ENCODE measurements at regions not wholly inside any gene's neighbourhood (a gene's known extent, or its start where the extent isn't known, plus 50 kb on each side); places are given as distances from the start of the nearest gene placed in this dataset.

DNA sequence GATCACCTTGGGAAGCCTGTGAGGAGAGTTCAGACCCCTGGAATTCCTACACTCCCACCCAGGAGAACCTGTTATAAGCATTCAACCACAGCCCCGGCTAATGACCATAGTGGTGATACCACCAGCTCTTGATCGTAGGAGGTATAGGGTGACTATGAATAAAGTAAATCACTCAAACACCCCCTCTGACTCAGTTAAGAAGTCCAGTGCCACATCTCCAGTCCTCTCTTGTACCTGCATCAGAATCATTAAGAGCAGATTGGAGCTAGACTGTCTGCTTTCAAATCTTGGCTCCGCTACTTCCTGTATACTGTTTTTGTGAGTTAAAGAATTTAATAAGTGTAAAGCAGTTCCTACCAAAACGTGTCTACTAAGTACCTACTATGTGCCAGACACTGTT, 565.1 kb upstream of the DIPK2B start:
- TF ChIP-seq, protein P1, sequence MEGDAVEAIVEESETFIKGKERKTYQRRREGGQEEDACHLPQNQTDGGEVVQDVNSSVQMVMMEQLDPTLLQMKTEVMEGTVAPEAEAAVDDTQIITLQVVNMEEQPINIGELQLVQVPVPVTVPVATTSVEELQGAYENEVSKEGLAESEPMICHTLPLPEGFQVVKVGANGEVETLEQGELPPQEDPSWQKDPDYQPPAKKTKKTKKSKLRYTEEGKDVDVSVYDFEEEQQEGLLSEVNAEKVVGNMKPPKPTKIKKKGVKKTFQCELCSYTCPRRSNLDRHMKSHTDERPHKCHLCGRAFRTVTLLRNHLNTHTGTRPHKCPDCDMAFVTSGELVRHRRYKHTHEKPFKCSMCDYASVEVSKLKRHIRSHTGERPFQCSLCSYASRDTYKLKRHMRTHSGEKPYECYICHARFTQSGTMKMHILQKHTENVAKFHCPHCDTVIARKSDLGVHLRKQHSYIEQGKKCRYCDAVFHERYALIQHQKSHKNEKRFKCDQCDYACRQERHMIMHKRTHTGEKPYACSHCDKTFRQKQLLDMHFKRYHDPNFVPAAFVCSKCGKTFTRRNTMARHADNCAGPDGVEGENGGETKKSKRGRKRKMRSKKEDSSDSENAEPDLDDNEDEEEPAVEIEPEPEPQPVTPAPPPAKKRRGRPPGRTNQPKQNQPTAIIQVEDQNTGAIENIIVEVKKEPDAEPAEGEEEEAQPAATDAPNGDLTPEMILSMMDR (IDR thresholded peaks at IDR 0.05) = no peak
- TF ChIP-seq POLR2A (IDR thresholded peaks at IDR 0.05) = no peak
